K562 (cell line): ENCODE measurements at regions not wholly inside any gene's neighbourhood (a gene's known extent, or its start where the extent isn't known, plus 50 kb on each side); places are given as distances from the start of the nearest gene placed in this dataset.

Experiments used
- ATAC-seq: fragments of 200-7000 bp; cut with Tn5 transposase; 3 replicates; pipeline ENCODE4 v1.9.1; 2020; ENCODE audit warnings: moderate library complexity
- BruUV-seq: library from RNA; stranded (reverse); fragments of 400-500 nt; replicated peaks from 2 replicates; lab custom pipeline; 2021; lab: Mats Ljungman, UMichigan
- CTCF ChIA-PET: fragments of 300-600 bp; formaldehyde crosslinking; extraction: SDS; loops from one replicate; lab custom pipeline; 2021; ENCODE audit warnings: low intra/inter-chr PET ratio; lab: Yijun Ruan, JAX
- POLR2A ChIA-PET: fragments of 300-600, 350-650 bp; sonication (Branson Sonifier 250); formaldehyde crosslinking; extraction: SDS; loops from one replicate; lab custom pipeline; 2021; ENCODE audit warnings: antibody characterized with exemption, inconsistent platforms; lab: Yijun Ruan, JAX
- DNase-seq, 4 experiments: peaks; one replicate each; pipeline versions ENCODE4 v3.0.0 to v3.0.0-alpha.2; 2011 to 2018; ENCODE audit warnings: low spot score in 3 of 4, mixed read lengths in 3 of 4; ENCODE audit errors: extremely low read depth in 1 of 4
- FAIRE-seq: peaks from 2 replicates; lab custom pipeline; 2011; peaks lifted over from hg19 to GRCh38; lab: Jason Lieb, UNC
- H2AFZ ChIP-seq: 2 replicates; pipeline ENCODE4 v1.6.0; 2011; ENCODE audit warnings: low read depth, low read length, control low read depth, inconsistent platforms
- H3K27ac ChIP-seq: fragments of 200-600 bp; 3 replicates; pipeline ENCODE4 v1.8.0; 2011; ENCODE audit warnings: low read depth, mild to moderate bottlenecking, control low read depth, inconsistent platforms, low read length, moderate library complexity, mixed read lengths; ENCODE audit errors: extremely low read depth
- H3K27me3 ChIP-seq, 2 experiments: fragments of 300-600 bp in 1 of 2; 2 replicates in 1 of 2; 3 replicates in 1 of 2; pipeline versions ENCODE4 v1.6.0 to v1.8.0; 2011; ENCODE audit warnings: inconsistent platforms in 2 of 2, low read length in 2 of 2, mild to moderate bottlenecking in 1 of 2, mixed read lengths in 1 of 2, moderate library complexity in 1 of 2; ENCODE audit not compliant: control insufficient read depth in 2 of 2, insufficient read depth in 2 of 2
- H3K36me3 ChIP-seq: fragments of 300-600 bp; 3 replicates; pipeline ENCODE4 v1.8.0; 2011; ENCODE audit warnings: mild to moderate bottlenecking, low read length, inconsistent platforms; ENCODE audit not compliant: control insufficient read depth, insufficient read depth
- H3K4me1 ChIP-seq, 2 experiments: fragments of 200-600 bp in 1 of 2; replicated peaks in 1 of 2; 2 replicates in 1 of 2; 3 replicates in 1 of 2; pipeline versions ENCODE4 v1.5.1 to v1.8.0; 2011; ENCODE audit warnings: inconsistent platforms in 2 of 2, low read length in 2 of 2, mild to moderate bottlenecking in 1 of 2, mixed read lengths in 1 of 2, moderate library complexity in 1 of 2; ENCODE audit not compliant: control insufficient read depth in 2 of 2, insufficient read depth in 2 of 2
- H3K4me2 ChIP-seq: 2 replicates; pipeline ENCODE4 v1.6.1; 2011; ENCODE audit warnings: low read length, control low read depth, inconsistent platforms, mixed read lengths; ENCODE audit not compliant: insufficient read depth
- H3K4me3 ChIP-seq: fragments of 200-600 bp; sonication (generic), shearing (Covaris generic); 2 replicates; pipeline ENCODE4 v1.5.1; 2016; ENCODE audit warnings: control low read depth, inconsistent platforms
- H3K79me2 ChIP-seq: fragments of 200-600 bp; 3 replicates; pipeline ENCODE4 v1.8.0; 2011; ENCODE audit warnings: low read length, inconsistent platforms; ENCODE audit not compliant: control insufficient read depth, insufficient read depth
- H3K9ac ChIP-seq, 2 experiments: 2 replicates each; pipeline versions ENCODE4 v1.6.0 to v1.6.1; 2011; ENCODE audit warnings: low read depth in 2 of 2, low read length in 2 of 2, control low read depth in 1 of 2, inconsistent platforms in 1 of 2, mild to moderate bottlenecking in 1 of 2, mixed read lengths in 1 of 2; ENCODE audit not compliant: insufficient read depth in 1 of 2
- H3K9me1 ChIP-seq: one replicate; pipeline ENCODE4 v1.6.0; 2011; ENCODE audit warnings: inconsistent platforms, mild to moderate bottlenecking, low read length, moderate library complexity; ENCODE audit not compliant: control insufficient read depth, insufficient read depth
- H3K9me3 ChIP-seq: replicated peaks from 2 replicates; pipeline ENCODE4 v1.5.1; 2011; ENCODE audit warnings: low read depth, low read length, inconsistent platforms; ENCODE audit not compliant: control insufficient read depth, insufficient read depth
- H4K20me1 ChIP-seq: replicated peaks from 2 replicates; pipeline ENCODE4 v1.6.1; 2011; ENCODE audit warnings: low read length, inconsistent platforms, mixed read lengths; ENCODE audit not compliant: control insufficient read depth, insufficient read depth
- ARID4B ChIP-seq: sonication (generic); formaldehyde crosslinking; IDR thresholded peaks from 2 replicates; pipeline ENCODE4 v1.8.0; 2022; ENCODE audit warnings: mild to moderate bottlenecking, missing genetic modification reagents
- EP300 ChIP-seq: IDR thresholded peaks from 2 replicates; pipeline ENCODE4 v1.6.1; 2012; ENCODE audit warnings: low read length, improper control_type of control experiment
- SIX5 ChIP-seq, 2 experiments: IDR thresholded peaks; 2 replicates each; pipeline ENCODE4 v1.6.1; 2011; ENCODE audit warnings: low read length in 2 of 2, borderline replicate concordance in 1 of 2, low read depth in 1 of 2, mild to moderate bottlenecking in 1 of 2, moderate library complexity in 1 of 2; ENCODE audit not compliant: insufficient read depth in 1 of 2
- ZFX ChIP-seq: sonication (generic); formaldehyde crosslinking; IDR thresholded peaks from 2 replicates; pipeline ENCODE4 v1.8.0; 2022; ENCODE audit warnings: mild to moderate bottlenecking, missing genetic modification reagents, moderate library complexity
- ZNF644 ChIP-seq: fragments of 200-800 bp; sonication (Bioruptor generic); IDR thresholded peaks from 2 replicates; pipeline ENCODE4 v1.6.1; 2016; ENCODE audit warnings: low read depth, missing genetic modification characterization, missing compliant biosample characterization
- WGBS: fragments of 100-300 bp; shearing (Covaris generic); methylation state at CpG from one replicate; pipeline ENCODE4 v1.1.6; 2016; ENCODE audit warnings: low coverage, mixed read lengths; ENCODE audit not compliant: insufficient coverage; ENCODE audit errors: missing lambda C conversion rate; 5-methylcytosine and 5-hydroxymethylcytosine counted together
- in situ Hi-C: fragments of 300-500 bp; cut with MboI; formaldehyde crosslinking; loops from 4 replicates; pipeline ENCODE4 v1.15.0; 2018; ENCODE audit warnings: inconsistent platforms, mixed read lengths
- intact Hi-C: fragments of 100-400 bp; cut with micrococcal nuclease; formaldehyde crosslinking; loops from 2 replicates; pipeline ENCODE4 v1.14.2; 2022

GRCh38 chr2:52343706-52344266 lies 1311.9 kb upstream of the NRXN1 start:
- ChIA-PET CTCF (no interaction called here), POLR2A (no interaction called here)
- intact Hi-C loops = no loop called here
- Histone ChIP-seq H3K4me2 (no peak overlapping the region), H3K9me3 (no peaks in the 10 kb centered on the region), H4K20me1 (no peaks in the 10 kb centered on the region), H3K36me3 (no peaks in the 10 kb centered on the region), H3K4me3 (no peak overlapping the region), H3K9ac (no peak overlapping the region), H3K79me2 (no peaks in the 10 kb centered on the region), H3K27me3 (no peaks in the 10 kb centered on the region), H3K4me1 (no peaks in the 10 kb centered on the region), H2AFZ (no peak overlapping the region), H3K9me1 (no peaks in the 10 kb centered on the region), H3K27ac (no peak overlapping the region)
- ATAC-seq (no peak), FAIRE-seq (no peak), DNase-seq (no peak)
- in situ Hi-C loops = no loop called here
- TF ChIP-seq ARID4B (no peak), ZNF644 (tag) (no peak), SIX5 (IDR thresholded peaks at IDR 0.05; ENCODE audit: borderline replicate concordance in 1 of 2, insufficient read depth in 1 of 2, low read depth in 1 of 2, low read length in 2 of 2) (no peak), EP300 (no peak), ZFX (CRISPR knock-in tag) (no peak)
- 0% methylated on average over 2 of the region's 2 CpGs for WGBS
- BruUV-seq = no TSS peak
